Colonic mucosa (tissue), 4 donors: ENCODE measurements at regions not wholly inside any gene's neighbourhood (a gene's known extent, or its start where the extent isn't known, plus 50 kb on each side); places are given as distances from the start of the nearest gene placed in this dataset.

ENCODE experiments used
- DNase-seq: peaks from one replicate; pipeline ENCODE4 v3.0.0-alpha.2; 2020
- H3K27ac ChIP-seq: fragments of 200-600 bp; one replicate; pipeline ENCODE4 v1.8.0; 2021
- H3K27me3 ChIP-seq: fragments of 200-600 bp; one replicate; pipeline ENCODE4 v1.8.0; 2021
- H3K36me3 ChIP-seq: fragments of 200-600 bp; one replicate; pipeline ENCODE4 v1.8.0; 2021
- H3K4me1 ChIP-seq: fragments of 200-600 bp; one replicate; pipeline ENCODE4 v1.8.0; 2021; ENCODE audit warnings: mild to moderate bottlenecking
- H3K4me3 ChIP-seq: fragments of 200-600 bp; one replicate; pipeline ENCODE4 v1.8.0; 2021
- H3K9ac ChIP-seq, 2 donors: one replicate each; pipeline ENCODE4 v1.7.0; 2013; ENCODE audit warnings: control low read depth in 2 of 2, low read depth in 2 of 2, low read length in 2 of 2
- H3K9me3 ChIP-seq: fragments of 200-600 bp; one replicate; pipeline ENCODE4 v1.8.0; 2021
- CTCF ChIP-seq: fragments of 200-600 bp; IDR thresholded peaks from one replicate; pipeline ENCODE4 v1.8.0; 2022; ENCODE audit warnings: antibody characterized with exemption, mild to moderate bottlenecking
- intact Hi-C: fragments of 100-400 bp; cut with DNase I; formaldehyde crosslinking; loops from one replicate; pipeline ENCODE4 v1.14.1; 2022
- donor health status: healthy.
- donor health status: DM: no; HTN: no; CAD: no.
- donor health status: DM: no; HTN: no; CAD: no.

- H3K9ac ChIP-seq: no peak overlapping the region
- H3K27ac ChIP-seq: no peak overlapping the region
- intact Hi-C loops: no loop called here
- no peak for TF ChIP-seq CTCF
- DNase-seq: no peak
- no peaks in the 10 kb centered on the region for H3K27me3 ChIP-seq
- no peak overlapping the region for H3K4me3 ChIP-seq
- no peaks in the 10 kb centered on the region for H3K9me3 ChIP-seq
- H3K36me3 ChIP-seq: no peaks in the 10 kb centered on the region
- no peaks in the 10 kb centered on the region for H3K4me1 ChIP-seq
Observed at GRCh38 chr2:176734868-176735267, 465.6 kb downstream of the MTX2 start.

- Histone ChIP-seq H3K9ac (no peak overlapping the region), H3K4me1 (no peaks in the 10 kb centered on the region), H3K27me3 (no peaks in the 10 kb centered on the region), H3K4me3 (no peak overlapping the region), H3K36me3 (no peaks in the 10 kb centered on the region), H3K9me3 (no peaks in the 10 kb centered on the region), H3K27ac (no peak overlapping the region)
- TF ChIP-seq CTCF: no peak
- intact Hi-C loops: no loop called here
- no peak for DNase-seq
Observed at GRCh38 chr2:176742271-176742670, 470.3 kb upstream of the HNRNPA3 start.

GRCh38 chr2:176743671-176744070 lies 468.9 kb upstream of the HNRNPA3 start:
- Histone ChIP-seq H3K27ac (no peak overlapping the region), H3K4me3 (no peak overlapping the region), H3K36me3 (no peaks in the 10 kb centered on the region), H3K9ac (no peak overlapping the region), H3K27me3 (no peaks in the 10 kb centered on the region), H3K4me1 (no peaks in the 10 kb centered on the region), H3K9me3 (no peaks in the 10 kb centered on the region)
- intact Hi-C loops: no loop called here
- TF ChIP-seq CTCF: no peak
- DNase-seq: no peak

GRCh38 chr2:176744146-176744545 lies 468.4 kb upstream of the HNRNPA3 start:
- Histone ChIP-seq H3K9me3 (no peaks in the 10 kb centered on the region), H3K9ac (no peak overlapping the region), H3K4me1 (no peaks in the 10 kb centered on the region), H3K36me3 (no peaks in the 10 kb centered on the region), H3K4me3 (no peak overlapping the region), H3K27me3 (no peaks in the 10 kb centered on the region), H3K27ac (no peak overlapping the region)
- intact Hi-C loops: no loop called here
- TF ChIP-seq CTCF: no peak
- DNase-seq: no peak

GRCh38 chr2:176745543-176746200 lies 466.9 kb upstream of the HNRNPA3 start:
- no peak overlapping the region for H3K4me3 ChIP-seq
- TF ChIP-seq CTCF: no peak
- no peaks in the 10 kb centered on the region for H3K27me3 ChIP-seq
- no peaks in the 10 kb centered on the region for H3K9me3 ChIP-seq
- H3K9ac ChIP-seq: no peak overlapping the region
- no peak for DNase-seq
- no peak overlapping the region for H3K27ac ChIP-seq
- intact Hi-C loops: no loop called here
- no peaks in the 10 kb centered on the region for H3K4me1 ChIP-seq
- H3K36me3 ChIP-seq: no peaks in the 10 kb centered on the region
